GM18858 (cell line): ENCODE measurements at regions not wholly inside any gene's neighbourhood (a gene's known extent, or its start where the extent isn't known, plus 50 kb on each side); places are given as distances from the start of the nearest gene placed in this dataset.

Source experiments
- ATAC-seq: cut with Tn5 transposase; IDR thresholded peaks from one replicate; pipeline ENCODE4 v1.9.1; 2021; ENCODE audit not compliant: unreplicated experiment

DNA sequence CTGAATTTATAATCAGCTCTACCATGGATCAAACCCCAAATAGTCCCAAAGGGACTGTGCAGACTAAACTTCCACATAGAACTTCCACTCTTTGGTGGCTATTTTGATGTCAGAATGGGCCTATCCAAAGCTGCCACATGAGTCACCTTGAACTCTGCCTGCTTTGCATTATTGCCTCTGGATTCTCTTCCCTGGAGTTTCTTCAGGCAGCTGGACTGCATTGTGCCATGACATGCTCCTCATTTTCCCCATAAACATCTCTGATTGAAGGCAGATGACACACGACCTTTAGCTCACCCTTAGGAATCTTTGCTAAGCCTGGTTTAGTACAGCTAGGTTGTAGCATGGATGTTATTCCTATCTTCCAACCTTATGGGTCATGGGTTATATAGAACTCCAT is 251.7 kb downstream of the FZD1 start:
- ATAC-seq = no peak

DNA sequence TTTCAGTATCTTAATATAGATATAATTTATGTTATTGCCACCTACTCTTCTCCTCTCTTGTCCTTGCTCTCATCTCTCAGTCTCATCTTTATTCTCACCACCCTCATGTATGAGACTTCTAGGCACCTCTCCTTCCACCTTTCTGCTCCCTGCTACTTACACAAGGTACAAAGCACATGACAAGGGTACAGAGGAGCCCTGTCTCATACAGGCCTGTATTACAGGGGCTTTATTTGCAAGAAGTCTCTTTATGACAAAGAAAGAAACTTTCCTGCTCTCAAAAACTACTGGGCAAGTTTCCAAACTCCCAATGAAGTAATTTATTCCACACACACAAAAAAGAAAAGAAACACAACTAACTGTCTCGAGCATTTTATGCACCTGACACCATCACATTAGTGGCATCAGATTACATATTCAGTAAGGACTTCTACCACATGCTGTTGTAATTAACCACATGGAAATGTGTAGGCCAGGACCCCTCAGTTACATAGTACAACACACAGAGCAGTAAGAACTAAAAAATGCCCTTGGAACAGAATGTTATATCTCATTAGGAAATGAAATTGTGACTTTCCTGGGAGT is 253.1 kb downstream of the FZD1 start:
- ATAC-seq = no peak

- ATAC-seq = no peak
Measured at GRCh38 chr7:91518058-91518457, 253.8 kb downstream of the FZD1 start.

GRCh38 chr7:91519241-91520158 is 255.3 kb downstream of the FZD1 start:
- ATAC-seq = no peak

DNA sequence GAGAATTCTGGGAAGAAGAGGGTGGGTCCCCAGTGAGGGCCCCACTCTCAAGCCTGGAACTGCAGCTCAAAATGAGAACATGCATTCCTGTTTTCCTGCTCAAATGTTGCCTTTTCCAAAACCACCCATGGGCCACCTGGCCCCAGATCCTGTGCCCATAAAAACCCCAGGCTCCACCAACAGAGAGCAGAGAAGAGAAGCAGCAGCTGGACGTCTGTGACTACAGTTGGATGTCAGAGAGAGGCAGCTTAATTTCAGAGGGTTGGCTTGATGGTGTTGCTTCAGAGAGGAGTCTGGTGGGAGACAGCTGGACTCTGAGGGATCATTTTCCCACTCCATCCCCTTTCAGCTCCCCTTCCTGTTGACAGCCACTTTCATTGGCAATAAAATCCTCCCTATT is 256.4 kb downstream of the FZD1 start:
- no peak for ATAC-seq

DNA sequence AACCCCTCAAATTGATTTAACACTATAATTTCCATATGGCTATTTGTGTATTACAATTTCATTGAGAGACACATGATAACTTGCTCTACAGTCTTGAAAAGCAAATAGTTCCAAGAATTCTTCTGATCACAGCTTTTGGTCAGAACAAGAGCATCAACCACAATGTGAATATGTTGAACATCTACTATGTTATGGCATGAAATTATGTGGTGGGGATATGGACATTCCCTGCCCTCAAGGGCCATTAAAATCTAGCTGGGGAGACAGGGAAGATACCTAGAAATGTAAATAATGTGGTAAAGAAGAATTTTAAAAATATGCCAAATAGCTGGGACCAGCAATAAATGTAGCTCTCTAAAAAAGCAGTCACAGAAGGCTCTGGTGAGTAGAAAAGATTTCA is 262.2 kb downstream of the FZD1 start:
- ATAC-seq = no peak

DNA sequence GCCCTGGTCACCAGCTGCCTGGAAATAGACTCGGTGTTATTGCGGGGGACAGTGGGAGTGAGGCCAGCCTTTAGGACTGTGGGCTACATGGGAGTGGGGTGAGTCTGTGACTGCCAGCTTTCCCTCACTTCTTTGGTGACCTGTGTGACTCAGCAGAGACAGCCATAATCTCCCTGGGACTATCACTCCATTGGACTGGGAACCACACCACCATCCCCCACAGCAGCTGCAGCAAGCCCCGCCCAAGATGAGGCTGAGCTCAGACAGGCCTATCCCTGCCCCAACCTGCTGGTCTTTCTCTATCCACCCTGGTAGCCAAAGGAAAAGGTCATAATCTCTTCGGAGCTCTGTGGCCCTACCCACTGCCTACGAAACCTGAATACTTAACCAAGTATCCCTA is 263.2 kb downstream of the FZD1 start:
- no peak for ATAC-seq

GRCh38 chr7:91533996-91534395 is 269.8 kb downstream of the FZD1 start:
- no peak for ATAC-seq

DNA sequence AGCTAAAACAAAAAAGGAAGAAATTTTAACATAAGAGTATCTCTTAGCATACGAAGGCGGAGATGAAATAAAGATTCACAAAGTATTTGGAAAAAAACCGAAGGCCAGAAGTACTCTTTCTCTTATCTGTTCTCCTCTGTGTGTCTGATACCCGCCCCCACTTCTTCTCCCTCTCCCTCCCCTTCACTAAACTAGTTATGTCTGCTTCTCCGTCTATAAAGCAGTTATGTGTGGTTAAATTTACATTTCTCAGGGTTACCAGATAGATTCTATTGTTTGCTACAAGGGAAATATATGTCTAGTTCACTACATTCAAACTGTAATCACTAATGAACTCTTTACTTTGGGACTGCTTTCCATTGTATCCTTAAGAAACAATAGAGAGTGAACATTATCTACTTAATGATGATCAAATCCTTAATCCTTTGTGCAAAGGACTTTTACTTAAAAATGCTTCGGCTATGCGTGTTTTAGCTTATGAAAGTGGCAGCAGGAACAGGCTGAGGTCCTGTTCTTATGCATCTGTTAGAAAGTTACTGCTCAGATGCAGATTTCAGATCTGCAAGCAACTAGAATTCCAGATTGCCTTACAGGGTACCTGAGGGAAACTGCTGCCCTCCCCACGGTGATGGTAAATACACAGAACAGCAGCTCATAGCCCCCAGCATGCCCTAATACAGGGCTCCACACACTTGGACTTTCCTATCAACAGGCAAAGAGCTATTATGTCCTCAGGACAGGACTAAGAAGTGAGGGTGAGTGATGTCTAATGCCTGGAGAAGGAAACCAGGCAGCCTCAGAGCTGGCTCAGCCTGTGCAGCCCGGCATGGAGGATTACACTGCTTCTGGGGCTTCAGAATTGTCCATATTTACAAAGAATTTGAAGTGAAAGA is 273.3 kb downstream of the FZD1 start:
- no peak for ATAC-seq

DNA sequence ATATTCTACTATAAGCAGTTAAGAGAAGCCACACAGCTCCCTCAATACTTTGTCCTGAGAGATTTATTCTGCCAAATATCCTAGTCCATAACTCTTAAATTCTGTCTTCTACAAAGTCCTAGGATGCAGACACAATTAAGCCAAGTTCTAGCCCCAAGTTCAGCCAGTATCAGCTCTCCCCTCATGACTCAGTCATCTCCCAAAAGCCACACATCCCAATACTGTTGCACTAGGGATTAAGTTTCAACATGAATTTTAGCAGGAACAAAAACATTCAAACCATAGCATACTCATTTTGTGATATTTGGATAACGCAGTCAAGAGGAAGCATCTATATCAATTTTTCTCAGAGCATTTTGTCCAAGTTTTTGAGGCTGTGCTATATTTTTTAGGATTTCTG is 277.4 kb downstream of the FZD1 start:
- ATAC-seq = no peak

DNA sequence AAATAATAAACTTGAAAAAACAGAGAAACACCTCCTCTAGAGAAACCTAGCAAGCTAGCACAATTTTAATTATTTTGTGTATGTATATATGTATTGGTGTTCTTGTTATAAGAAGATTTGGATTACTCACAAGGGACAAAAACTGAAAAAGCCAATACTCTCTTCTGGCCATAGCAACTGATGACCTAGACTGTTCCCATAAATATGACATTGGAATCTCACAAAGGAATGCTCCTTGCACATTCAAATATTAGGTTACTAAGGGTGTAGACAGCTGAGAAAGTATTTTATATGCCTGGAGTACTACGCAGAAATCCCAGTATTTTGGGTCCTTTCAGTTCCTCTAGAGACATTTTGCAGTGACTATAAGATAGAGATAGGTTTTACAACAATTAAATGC is 279.4 kb downstream of the FZD1 start:
- no peak for ATAC-seq

- no peak for ATAC-seq
Measured at GRCh38 chr7:91549878-91550277, 285.6 kb downstream of the FZD1 start.

- no peak for ATAC-seq
Measured at GRCh38 chr7:91550931-91551330, 286.7 kb downstream of the FZD1 start.

DNA sequence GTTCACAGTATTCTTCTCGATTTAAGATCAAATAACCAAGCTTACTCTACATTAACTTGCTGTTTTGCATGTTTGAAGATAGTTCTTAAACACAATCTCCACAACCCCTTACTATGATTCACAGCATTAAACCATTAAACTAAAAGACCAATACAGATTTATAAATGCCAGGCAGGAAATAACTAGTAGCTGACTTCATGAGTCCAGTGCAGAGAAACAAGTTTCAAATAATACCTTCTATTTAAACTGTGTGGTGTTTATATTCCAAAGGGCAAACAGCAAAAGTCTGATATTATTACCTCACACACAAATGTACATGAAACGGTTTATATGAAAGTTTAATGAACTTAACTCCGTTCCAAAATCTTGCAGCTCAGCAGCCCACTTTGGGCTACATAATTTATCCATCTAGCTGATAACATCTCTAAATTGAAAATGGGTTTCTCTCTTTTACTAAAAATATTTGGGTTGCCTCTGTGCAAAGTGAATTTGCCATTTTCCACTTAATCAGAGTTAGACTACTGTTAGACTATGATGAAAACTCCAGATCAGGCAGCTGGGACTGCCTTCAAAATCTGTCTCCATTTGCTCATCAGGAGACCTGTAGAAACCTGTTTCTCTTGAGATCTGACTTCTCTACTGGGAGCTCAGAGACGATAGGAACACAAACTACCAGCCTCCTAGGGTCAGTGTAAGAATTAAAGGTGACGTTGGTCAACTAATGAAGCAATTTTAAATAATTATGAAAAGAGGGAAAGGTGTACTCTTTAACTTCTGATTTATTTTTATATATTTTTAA is 287.3 kb downstream of the FZD1 start:
- ATAC-seq = no peak

- no peak for ATAC-seq
Measured at GRCh38 chr7:91553410-91553895, 289.2 kb downstream of the FZD1 start.

GRCh38 chr7:91554883-91555282 is 290.6 kb downstream of the FZD1 start:
- no peak for ATAC-seq

DNA sequence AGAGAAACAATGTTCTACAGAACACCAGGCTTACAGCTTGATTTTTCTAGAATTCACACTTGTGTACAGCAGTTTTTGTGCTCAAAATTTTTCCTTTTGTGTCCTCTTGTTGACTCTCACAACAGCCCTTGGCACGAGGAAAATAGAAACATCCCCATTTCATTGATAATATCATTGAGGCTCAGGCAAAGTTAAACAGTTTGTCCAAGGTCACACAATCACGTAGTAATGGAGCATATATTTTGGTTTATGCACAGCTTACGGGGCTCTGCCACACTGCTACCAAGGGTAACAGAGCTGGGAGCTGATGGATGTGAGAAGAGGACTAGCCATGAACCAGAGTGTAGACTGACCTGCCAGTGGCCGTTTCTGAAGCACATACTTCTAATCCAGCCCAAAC is 292.0 kb downstream of the FZD1 start:
- ATAC-seq = no peak

GRCh38 chr7:91556956-91557650 is 292.9 kb downstream of the FZD1 start:
- ATAC-seq = no peak

DNA sequence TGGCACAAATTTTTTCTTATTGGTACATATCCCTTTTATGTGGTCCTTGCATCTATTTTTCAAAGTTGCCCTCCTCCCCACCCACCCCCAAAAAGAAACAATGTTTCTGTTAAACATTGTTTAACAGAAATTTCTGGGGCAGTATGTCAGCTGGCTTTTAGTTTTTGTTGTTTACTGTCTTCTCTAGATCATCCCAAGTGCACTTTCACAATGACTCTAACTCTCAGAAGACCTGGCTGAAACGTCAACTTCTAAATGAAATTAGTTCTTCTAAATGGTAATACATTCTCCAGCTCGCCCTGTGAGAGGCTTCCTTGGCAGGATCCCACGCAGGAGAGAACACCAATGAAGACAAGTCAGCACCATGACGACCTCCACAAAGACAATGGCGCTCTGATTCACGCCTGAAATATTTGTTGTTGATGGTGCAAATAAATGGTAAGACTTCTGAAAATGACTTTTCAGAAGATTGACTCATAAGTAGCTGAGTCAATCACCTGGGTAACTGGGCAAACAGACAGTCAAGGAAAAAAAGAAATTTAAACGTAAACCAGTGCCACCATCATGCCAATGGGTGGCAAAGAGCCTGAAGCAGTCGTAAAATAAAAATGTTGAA is 293.7 kb downstream of the FZD1 start:
- peak; percentile 91 for ATAC-seq

DNA sequence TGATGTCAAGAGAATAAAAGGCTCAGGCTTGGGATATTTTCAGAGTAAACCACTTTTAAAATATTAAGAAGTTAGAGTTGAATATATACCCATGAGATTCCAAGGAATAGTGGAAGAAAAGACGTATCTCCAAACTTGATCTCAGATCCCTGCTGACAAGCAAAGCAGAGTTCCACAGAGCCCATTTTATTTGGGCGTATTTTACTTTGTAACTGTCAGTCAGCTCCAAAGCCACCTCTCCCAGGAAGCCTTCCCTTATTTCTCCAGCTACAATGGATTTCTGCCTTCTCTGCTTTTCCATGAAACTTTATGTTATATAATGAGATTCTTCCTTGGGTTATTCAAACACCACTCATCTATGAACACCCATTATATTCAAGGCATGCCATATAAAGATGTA is 295.7 kb downstream of the FZD1 start:
- no peak for ATAC-seq
